ENCODE measurements at regions not wholly inside any gene's neighbourhood (a gene's known extent, or its start where the extent isn't known, plus 50 kb on each side); places are given as distances from the start of the nearest gene placed in this dataset.
A peak's percentile ranks its signal among the peaks of the same experiment; 100 is the strongest.

DNA sequence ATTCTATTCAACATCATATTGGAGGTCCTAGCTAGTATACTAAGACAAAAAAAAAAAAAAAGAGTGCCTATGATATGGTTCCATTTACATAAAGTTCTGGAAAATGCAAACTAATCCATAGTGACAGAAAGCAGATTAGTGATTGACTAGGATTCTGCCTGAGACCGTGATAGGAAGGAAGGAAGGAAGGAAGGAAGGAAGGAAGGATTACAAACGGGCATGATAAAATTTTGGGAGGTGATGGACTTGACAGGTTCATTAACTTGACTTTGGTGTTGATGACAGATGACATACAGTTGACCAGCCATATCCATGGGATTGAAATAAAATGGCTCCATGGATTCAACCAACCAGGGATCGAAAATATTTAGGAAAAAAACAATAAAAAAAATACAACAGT lies 79.1 kb upstream of the MAN2A1 start:
- Mint-ChIP-seq H3K9me3 (ENCODE audit: unreplicated experiment) (peaks cover 4% of the 10 kb centered on the region), H3K36me3 (ENCODE audit: unreplicated experiment) (no peaks in the 10 kb centered on the region), H3K4me3 (ENCODE audit: unreplicated experiment) (no peak overlapping the region), H3K27me3 (ENCODE audit: unreplicated experiment) (no peaks in the 10 kb centered on the region), H3K27ac (ENCODE audit: unreplicated experiment) (peak overlapping the region; percentile 19), H3K4me1 (ENCODE audit: low read depth, unreplicated experiment) (peaks cover 37% of the 10 kb centered on the region)
- DNase-seq, result no peak
- TF ChIP-seq, protein P1, sequence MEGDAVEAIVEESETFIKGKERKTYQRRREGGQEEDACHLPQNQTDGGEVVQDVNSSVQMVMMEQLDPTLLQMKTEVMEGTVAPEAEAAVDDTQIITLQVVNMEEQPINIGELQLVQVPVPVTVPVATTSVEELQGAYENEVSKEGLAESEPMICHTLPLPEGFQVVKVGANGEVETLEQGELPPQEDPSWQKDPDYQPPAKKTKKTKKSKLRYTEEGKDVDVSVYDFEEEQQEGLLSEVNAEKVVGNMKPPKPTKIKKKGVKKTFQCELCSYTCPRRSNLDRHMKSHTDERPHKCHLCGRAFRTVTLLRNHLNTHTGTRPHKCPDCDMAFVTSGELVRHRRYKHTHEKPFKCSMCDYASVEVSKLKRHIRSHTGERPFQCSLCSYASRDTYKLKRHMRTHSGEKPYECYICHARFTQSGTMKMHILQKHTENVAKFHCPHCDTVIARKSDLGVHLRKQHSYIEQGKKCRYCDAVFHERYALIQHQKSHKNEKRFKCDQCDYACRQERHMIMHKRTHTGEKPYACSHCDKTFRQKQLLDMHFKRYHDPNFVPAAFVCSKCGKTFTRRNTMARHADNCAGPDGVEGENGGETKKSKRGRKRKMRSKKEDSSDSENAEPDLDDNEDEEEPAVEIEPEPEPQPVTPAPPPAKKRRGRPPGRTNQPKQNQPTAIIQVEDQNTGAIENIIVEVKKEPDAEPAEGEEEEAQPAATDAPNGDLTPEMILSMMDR (IDR thresholded peaks at IDR 0.05; ENCODE audit: partially characterized antibody, unreplicated experiment), result no peak

DNA sequence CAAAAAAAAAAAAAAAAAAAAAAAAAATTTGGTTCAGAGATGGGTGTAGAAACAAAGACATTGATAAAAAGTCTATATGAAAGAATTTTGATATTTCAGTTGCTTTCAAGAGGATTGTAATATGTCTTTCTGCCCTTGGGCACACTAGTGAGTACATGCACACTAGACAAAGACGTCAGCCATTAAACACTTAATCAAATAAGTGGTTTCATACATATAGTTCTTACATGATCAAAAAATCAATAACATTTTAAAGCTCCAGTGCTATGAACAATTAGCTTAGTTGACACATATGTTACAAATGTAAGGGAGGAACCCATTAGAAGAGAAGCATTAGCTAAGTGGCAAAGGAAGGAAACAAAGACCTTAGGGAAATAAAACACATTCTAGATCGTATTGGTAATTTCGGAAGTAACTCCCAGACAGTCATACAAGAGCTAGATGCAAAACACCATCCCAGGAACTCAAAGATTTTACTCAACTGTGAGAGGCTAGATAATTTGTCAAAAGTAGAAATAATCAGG lies 84.5 kb upstream of the MAN2A1 start:
- Mint-ChIP-seq H3K4me3 (ENCODE audit: unreplicated experiment) (peak overlapping the region; percentile 64), H3K27me3 (ENCODE audit: unreplicated experiment) (peaks cover 2% of the 10 kb centered on the region), H3K9me3 (ENCODE audit: unreplicated experiment) (peaks cover 1% of the 10 kb centered on the region), H3K4me1 (ENCODE audit: low read depth, unreplicated experiment) (peaks cover 28% of the 10 kb centered on the region), H3K36me3 (ENCODE audit: unreplicated experiment) (no peaks in the 10 kb centered on the region), H3K27ac (ENCODE audit: unreplicated experiment) (peak overlapping the region; percentile 93)
- TF ChIP-seq, protein P1 (IDR thresholded peaks at IDR 0.05; ENCODE audit: partially characterized antibody, unreplicated experiment), result no peak
- DNase-seq, result no peak

DNA sequence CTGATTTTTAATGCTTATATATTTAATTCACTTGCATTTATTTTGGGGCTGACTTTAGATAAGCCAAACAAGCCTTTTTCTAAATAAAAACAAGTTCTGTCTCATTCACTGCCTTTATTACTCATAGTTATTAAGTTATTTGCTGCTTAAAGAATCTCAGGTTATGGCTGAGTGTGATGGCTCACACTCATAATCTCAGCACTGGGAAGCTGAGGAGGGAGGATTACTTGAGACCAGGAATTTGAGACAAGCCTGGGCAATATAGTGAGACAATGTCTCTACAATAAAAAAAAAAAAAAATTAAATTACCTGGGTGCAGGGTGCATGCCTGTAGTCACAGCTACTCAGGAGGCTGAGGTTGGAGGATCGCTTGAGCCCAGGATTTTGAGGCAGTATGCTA lies 85.0 kb upstream of the MAN2A1 start:
- peaks cover 2% of the 10 kb centered on the region for H3K27me3 Mint-ChIP-seq (ENCODE audit: unreplicated experiment)
- peaks cover 1% of the 10 kb centered on the region for H3K9me3 Mint-ChIP-seq (ENCODE audit: unreplicated experiment)
- no peak overlapping the region for H3K4me3 Mint-ChIP-seq (ENCODE audit: unreplicated experiment)
- no peak for DNase-seq
- H3K4me1 Mint-ChIP-seq (ENCODE audit: low read depth, unreplicated experiment), result peaks cover 28% of the 10 kb centered on the region
- no peaks in the 10 kb centered on the region for H3K36me3 Mint-ChIP-seq (ENCODE audit: unreplicated experiment)
- peak overlapping the region; percentile 55 for H3K27ac Mint-ChIP-seq (ENCODE audit: unreplicated experiment)
- TF ChIP-seq, protein P1 (IDR thresholded peaks at IDR 0.05; ENCODE audit: partially characterized antibody, unreplicated experiment), result no peak

DNA sequence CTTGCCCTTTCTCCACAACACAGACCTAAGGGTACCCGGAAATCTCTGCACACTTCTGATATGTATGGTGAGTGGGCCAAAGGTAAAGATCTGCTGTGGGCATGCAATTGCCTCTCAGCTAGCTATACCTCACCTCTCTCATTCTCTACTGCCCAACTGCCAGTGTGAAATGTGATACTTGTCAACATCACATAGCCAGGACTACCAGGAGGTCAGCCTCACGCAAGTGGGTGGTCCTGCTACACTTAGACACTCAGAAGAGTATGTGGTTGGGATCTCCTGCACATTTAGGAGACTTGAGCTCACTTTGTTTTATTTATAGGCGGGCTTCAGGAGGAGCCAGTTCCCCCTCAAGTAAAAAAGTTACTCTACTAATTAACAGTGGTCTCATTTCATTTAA lies 88.0 kb upstream of the MAN2A1 start:
- Mint-ChIP-seq H3K4me3 (ENCODE audit: unreplicated experiment) (no peak overlapping the region), H3K9me3 (ENCODE audit: unreplicated experiment) (peaks cover 5% of the 10 kb centered on the region), H3K36me3 (ENCODE audit: unreplicated experiment) (no peaks in the 10 kb centered on the region), H3K27me3 (ENCODE audit: unreplicated experiment) (peaks cover 2% of the 10 kb centered on the region), H3K27ac (ENCODE audit: unreplicated experiment) (no peak overlapping the region), H3K4me1 (ENCODE audit: low read depth, unreplicated experiment) (peaks cover 49% of the 10 kb centered on the region)
- TF ChIP-seq, protein P1 (IDR thresholded peaks at IDR 0.05; ENCODE audit: partially characterized antibody, unreplicated experiment), result no peak
- no peak for DNase-seq

DNA sequence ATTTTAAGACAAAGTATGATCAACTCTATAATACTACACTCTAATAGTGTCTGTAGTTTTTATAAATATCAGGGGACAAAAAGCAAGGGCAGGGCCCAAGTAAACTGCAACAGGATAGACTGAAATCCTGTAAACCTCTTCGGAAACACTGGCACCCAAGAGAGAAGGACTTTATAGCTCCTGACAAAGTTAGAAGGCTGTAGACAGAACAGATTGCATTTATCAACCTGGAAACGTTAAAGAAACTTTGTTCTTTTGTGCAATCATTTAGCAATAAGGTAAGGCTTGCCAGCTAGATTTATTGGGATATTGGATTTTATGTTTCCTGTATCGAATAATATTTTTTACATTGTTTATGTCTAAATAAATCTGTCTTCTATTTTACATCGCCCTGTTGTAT lies 91.8 kb upstream of the MAN2A1 start:
- H3K36me3 Mint-ChIP-seq (ENCODE audit: unreplicated experiment), result no peaks in the 10 kb centered on the region

More for the DNA sequence above, 91.8 kb upstream of the MAN2A1 start:
- Mint-ChIP-seq H3K4me1 (ENCODE audit: low read depth, unreplicated experiment) (peaks cover 38% of the 10 kb centered on the region), H3K9me3 (ENCODE audit: unreplicated experiment) (peaks cover 5% of the 10 kb centered on the region), H3K27ac (ENCODE audit: unreplicated experiment) (peak overlapping the region; percentile 91), H3K4me3 (ENCODE audit: unreplicated experiment) (peak overlapping the region; percentile 68), H3K27me3 (ENCODE audit: unreplicated experiment) (peaks cover 2% of the 10 kb centered on the region)
- no peak for DNase-seq
- TF ChIP-seq, protein P1 (IDR thresholded peaks at IDR 0.05; ENCODE audit: partially characterized antibody, unreplicated experiment), result no peak
